SU-DHL-6 (cell line): ENCODE measurements at regions not wholly inside any gene's neighbourhood (a gene's known extent, or its start where the extent isn't known, plus 50 kb on each side); places are given as distances from the start of the nearest gene placed in this dataset.

Source experiments
- H2AFZ ChIP-seq: fragments of 200-600 bp; sonication (generic); 2 replicates; pipeline ENCODE4 v1.6.1; 2014; ENCODE audit warnings: low read depth, mild to moderate bottlenecking, moderate library complexity, mixed read lengths, antibody characterized with exemption, low read length; ENCODE audit not compliant: severe bottlenecking
- H3F3A ChIP-seq: fragments of 200-600 bp; shearing (Covaris generic); 2 replicates; pipeline ENCODE4 v1.6.0; 2016; ENCODE audit warnings: antibody characterized with exemption, mild to moderate bottlenecking; ENCODE audit not compliant: insufficient read depth
- H3K27ac ChIP-seq: fragments of 200-600 bp; sonication (generic); 2 replicates; pipeline ENCODE4 v1.5.1; 2016; ENCODE audit warnings: low read depth, mild to moderate bottlenecking, low read length, moderate library complexity, mixed read lengths
- H3K27me3 ChIP-seq: fragments of 200-600 bp; sonication (generic), shearing (Covaris generic); 2 replicates; pipeline ENCODE4 v1.6.0; 2014; ENCODE audit warnings: mild to moderate bottlenecking, low read length
- H3K36me3 ChIP-seq: fragments of 200-600 bp; sonication (generic); 2 replicates; pipeline ENCODE4 v1.6.1; 2014; ENCODE audit warnings: mild to moderate bottlenecking, low read length, mixed read lengths
- H3K4me2 ChIP-seq: fragments of 300-600, 200-600 bp; shearing (Covaris generic), sonication (generic); 2 replicates; pipeline ENCODE4 v1.6.0; 2014; ENCODE audit warnings: low read length, low read depth, mild to moderate bottlenecking; ENCODE audit not compliant: poor library complexity, severe bottlenecking
- H3K4me3 ChIP-seq: fragments of 200-600 bp; sonication (generic); 2 replicates; pipeline ENCODE4 v1.5.1; 2014; ENCODE audit warnings: antibody characterized with exemption, low read length, mild to moderate bottlenecking, mixed read lengths; ENCODE audit not compliant: insufficient read depth, poor library complexity, severe bottlenecking
- H3K79me2 ChIP-seq: fragments of 200-600 bp; sonication (generic); 2 replicates; pipeline ENCODE4 v1.6.1; 2014; ENCODE audit warnings: mild to moderate bottlenecking, low read length, moderate library complexity; ENCODE audit not compliant: insufficient read depth
- H3K9ac ChIP-seq: fragments of 200-600 bp; sonication (generic); 2 replicates; pipeline ENCODE4 v1.7.0; 2014; ENCODE audit warnings: mild to moderate bottlenecking, low read length
- H3K9me2 ChIP-seq: fragments of 200-600 bp; sonication (generic); replicated peaks from 2 replicates; pipeline ENCODE4 v1.6.1; 2014; ENCODE audit warnings: low read length; ENCODE audit not compliant: insufficient read depth
- H3K9me3 ChIP-seq: fragments of 200-600 bp; sonication (generic); 2 replicates; pipeline ENCODE4 v1.6.1; 2014; ENCODE audit warnings: low read length, mixed read lengths; ENCODE audit not compliant: insufficient read depth
- H4K20me1 ChIP-seq: fragments of 200-600 bp; sonication (generic); 2 replicates; pipeline ENCODE4 v1.6.1; 2014; ENCODE audit warnings: low read depth, mild to moderate bottlenecking, antibody characterized with exemption, low read length, moderate library complexity, mixed read lengths
- CTCF ChIP-seq: fragments of 200-600 bp; sonication (generic); IDR thresholded peaks from one replicate; pipeline ENCODE4 v1.5.1; 2017; ENCODE audit warnings: antibody characterized with exemption, mild to moderate bottlenecking, low read length, moderate library complexity; ENCODE audit not compliant: insufficient read depth, poor library complexity, severe bottlenecking
- EZH2phosphoT487 ChIP-seq: fragments of 200-600 bp; sonication (generic), shearing (Covaris generic); conservative IDR thresholded peaks from 2 replicates; pipeline ENCODE4 v1.6.1; 2018; ENCODE audit warnings: mild to moderate bottlenecking, antibody characterized with exemption, low read length, moderate library complexity, mixed read lengths

DNA sequence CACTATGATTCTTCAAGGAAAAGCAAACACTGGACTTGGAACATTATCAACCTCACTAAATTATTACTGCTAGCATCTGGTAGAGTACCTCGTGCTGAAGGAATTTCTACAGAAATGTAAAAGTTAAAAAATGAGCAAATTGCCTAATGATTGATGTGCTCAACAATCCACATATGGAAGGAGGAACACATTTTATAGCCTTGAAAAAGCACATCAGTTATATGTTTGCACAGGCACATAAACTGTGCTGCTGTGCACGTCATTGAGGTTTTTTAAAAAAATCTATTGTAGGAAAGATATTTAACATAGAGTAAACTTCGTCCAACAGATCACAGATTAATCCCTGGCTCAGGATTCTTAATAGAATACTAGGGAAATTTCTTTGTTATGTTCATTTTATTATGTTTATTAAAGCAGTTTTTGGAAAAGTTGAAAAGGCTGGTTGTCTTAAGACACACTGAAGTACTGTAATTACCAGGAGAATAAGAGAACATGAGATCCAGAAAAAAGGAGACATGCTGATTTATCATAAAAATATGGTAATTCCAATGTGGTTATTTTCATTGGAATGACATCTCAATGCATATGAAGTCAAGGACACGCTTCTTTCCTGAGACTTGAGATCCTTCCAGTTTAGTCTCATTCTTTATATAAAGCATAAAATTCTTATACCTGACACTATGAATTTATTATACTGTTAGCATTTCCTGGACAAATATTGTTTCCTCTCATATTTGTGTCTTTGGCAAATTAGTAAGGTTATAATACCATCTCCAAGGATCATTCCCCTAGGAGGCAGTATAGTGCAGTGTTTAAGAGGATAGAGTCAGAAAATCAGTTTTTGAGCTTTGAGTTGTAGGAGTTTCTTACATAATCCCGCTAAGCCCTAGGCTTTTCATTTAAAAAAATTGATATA, 511.1 kb downstream of the TENT5A start:
- Histone ChIP-seq H3K9me3 (no peaks in the 10 kb centered on the region), H3K4me2 (no peak overlapping the region), H3K79me2 (no peaks in the 10 kb centered on the region), H3K9me2 (no peaks in the 10 kb centered on the region), H3K27me3 (no peaks in the 10 kb centered on the region), H3K4me3 (no peak overlapping the region), H3K9ac (no peak overlapping the region), H3K27ac (no peak overlapping the region), H4K20me1 (no peaks in the 10 kb centered on the region), H3K36me3 (no peaks in the 10 kb centered on the region), H3F3A (no peaks in the 10 kb centered on the region), H2AFZ (no peak overlapping the region)
- TF ChIP-seq CTCF = no peak

DNA sequence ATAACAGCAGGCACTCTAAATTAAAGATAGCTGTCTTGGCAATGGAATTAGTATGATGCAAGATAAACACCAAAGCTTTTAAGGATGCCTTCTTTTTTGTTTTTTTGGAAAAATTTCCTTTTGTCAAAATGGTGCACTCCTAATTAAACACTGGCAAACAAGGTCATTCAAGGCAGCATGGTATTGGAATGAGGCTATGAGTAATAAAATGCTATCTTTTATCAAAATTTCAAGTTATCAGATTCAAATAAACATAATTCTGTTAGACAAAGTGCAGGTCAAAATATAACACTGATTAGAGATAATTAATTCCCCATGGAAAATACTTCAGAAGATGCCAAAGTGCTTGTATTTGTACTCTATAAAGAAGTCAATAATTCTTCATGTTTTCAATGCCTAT, 514.1 kb downstream of the TENT5A start:
- TF ChIP-seq CTCF = no peak
- H4K20me1 ChIP-seq = no peaks in the 10 kb centered on the region
- no peak overlapping the region for H3K9ac ChIP-seq
- H2AFZ ChIP-seq = no peak overlapping the region
- no peaks in the 10 kb centered on the region for H3K36me3 ChIP-seq
- H3K27me3 ChIP-seq = no peaks in the 10 kb centered on the region
- H3K27ac ChIP-seq = no peak overlapping the region
- no peaks in the 10 kb centered on the region for H3K79me2 ChIP-seq
- H3F3A ChIP-seq = no peaks in the 10 kb centered on the region
- H3K4me2 ChIP-seq = no peak overlapping the region
- H3K9me2 ChIP-seq = no peaks in the 10 kb centered on the region
- no peak overlapping the region for H3K4me3 ChIP-seq
- no peaks in the 10 kb centered on the region for H3K9me3 ChIP-seq

GRCh38 chr6:81237226-81237625, 515.3 kb downstream of the TENT5A start:
- no peaks in the 10 kb centered on the region for H4K20me1 ChIP-seq
- H3K4me2 ChIP-seq = no peak overlapping the region
- TF ChIP-seq CTCF (no peak), EZH2phosphoT487 (no peak)
- H3K36me3 ChIP-seq = no peaks in the 10 kb centered on the region
- H3K9me3 ChIP-seq = no peaks in the 10 kb centered on the region
- H3K9me2 ChIP-seq = no peaks in the 10 kb centered on the region
- no peak overlapping the region for H3K9ac ChIP-seq
- H3K27ac ChIP-seq = no peak overlapping the region
- no peaks in the 10 kb centered on the region for H3K27me3 ChIP-seq
- no peaks in the 10 kb centered on the region for H3F3A ChIP-seq
- H3K79me2 ChIP-seq = no peaks in the 10 kb centered on the region
- H2AFZ ChIP-seq = no peak overlapping the region
- H3K4me3 ChIP-seq = no peak overlapping the region
